GM18502 (cell line): ENCODE measurements at regions not wholly inside any gene's neighbourhood (a gene's known extent, or its start where the extent isn't known, plus 50 kb on each side); places are given as distances from the start of the nearest gene placed in this dataset.
"Not testable (repeated sequence)": the region's sequence is repeated elsewhere in the genome, so short reads cannot be mapped to it uniquely, and the experiment has no call there.

Experiments used
- ATAC-seq: cut with Tn5 transposase; IDR thresholded peaks from one replicate; pipeline ENCODE4 v1.9.1; 2021; ENCODE audit warnings: mild to moderate bottlenecking; ENCODE audit not compliant: unreplicated experiment, poor library complexity

DNA sequence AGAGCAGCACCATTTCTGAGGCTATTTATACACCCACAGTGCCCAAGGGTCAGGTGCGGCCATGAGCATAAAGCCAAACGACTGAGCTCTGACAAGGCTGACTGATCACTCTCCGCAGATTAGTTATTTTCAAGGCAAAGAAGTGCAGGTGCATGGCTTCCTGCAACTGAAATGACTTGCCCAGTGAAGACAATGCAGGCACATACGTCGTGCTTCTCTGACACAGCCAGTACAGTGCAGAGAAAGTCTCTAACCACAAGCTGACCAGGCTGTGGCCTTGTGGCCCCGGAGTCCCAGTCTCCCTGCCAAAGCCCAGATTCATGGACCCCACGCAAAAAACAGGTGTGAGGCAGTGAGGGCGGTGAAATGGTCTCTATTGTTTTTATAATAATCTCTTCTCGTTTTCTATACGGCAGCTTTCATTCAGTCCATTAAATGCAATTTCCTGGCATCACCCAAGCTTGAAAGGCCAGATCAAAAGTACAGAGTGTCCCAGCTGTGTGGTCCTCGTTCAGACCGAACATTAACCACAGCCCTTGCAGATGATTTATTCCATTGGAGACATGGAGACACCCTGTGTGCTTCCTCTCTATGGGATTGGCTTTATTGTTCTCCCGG is 447.0 kb upstream of the ID2 start:
- ATAC-seq, result peak; percentile 89

DNA sequence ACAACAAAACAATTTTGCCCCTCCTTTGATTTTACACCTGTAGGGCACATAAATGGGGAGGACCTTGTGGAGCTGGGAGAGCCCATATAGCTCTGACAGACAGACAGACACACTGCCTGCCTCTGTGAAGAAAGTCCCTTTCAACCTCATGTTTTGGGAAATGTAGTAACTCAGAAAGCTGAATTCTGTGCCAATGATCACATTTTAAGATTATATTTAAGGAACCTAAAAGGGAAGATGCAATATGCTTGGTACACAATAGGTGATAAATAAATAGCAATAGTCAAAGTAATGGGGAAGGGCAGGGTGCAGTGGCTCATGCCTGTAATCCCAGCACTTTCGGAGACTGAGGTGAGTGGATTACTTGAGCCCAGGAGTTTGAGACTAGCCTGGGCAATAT is 446.4 kb upstream of the ID2 start:
- no peak for ATAC-seq

DNA sequence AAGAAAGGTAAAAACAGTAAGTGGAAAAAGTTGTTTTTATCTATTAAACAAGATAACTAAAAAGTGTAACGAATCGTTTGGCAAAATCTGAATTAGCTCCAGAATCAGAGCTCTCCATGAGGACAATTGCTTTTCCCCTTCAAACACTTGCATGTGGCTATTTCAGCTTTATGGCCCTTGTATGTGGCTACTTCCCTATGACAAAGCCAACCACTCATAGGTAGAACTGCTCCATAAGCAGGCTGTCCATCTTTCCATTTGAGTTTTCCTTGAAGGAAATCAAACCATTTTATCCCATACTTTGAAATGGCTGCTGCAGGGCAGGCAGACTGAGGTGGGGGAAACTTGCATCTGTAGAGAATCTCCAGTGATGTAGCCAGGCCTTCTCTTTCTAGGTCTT is 445.5 kb upstream of the ID2 start:
- no peak for ATAC-seq

DNA sequence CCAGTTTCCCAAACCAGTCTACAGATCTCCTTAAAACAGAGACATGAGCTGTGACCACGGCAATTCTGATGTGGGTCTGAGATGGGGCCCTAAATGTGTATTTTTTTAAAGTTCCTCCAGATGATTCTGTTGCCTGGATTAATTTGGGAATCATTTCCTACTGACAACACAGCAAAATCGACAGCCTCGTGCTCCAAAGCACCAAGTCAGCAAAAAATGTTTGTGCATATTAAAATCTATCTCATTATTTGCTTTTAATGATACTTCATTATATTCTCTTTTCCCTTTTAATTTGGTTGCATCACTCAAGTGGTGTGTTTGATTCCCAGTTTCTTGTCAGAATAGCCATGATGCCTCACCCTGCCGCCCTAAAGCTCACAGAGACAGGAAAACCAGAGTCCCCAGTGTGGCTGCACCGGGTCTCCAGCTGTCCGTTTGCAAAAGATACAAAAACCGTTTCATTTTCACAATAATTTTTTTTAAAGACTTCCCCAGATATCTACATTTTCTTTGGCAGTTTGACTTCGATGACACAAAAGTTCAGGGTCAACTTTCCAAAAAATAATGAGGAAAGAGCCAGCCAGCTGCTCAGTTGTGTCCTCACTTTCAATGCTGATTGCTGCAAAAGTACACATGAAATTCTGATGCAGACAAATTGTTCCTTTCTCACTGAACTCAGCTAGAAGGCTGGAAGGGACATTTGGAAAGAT is 443.2 kb upstream of the ID2 start:
- ATAC-seq, result no peak

DNA sequence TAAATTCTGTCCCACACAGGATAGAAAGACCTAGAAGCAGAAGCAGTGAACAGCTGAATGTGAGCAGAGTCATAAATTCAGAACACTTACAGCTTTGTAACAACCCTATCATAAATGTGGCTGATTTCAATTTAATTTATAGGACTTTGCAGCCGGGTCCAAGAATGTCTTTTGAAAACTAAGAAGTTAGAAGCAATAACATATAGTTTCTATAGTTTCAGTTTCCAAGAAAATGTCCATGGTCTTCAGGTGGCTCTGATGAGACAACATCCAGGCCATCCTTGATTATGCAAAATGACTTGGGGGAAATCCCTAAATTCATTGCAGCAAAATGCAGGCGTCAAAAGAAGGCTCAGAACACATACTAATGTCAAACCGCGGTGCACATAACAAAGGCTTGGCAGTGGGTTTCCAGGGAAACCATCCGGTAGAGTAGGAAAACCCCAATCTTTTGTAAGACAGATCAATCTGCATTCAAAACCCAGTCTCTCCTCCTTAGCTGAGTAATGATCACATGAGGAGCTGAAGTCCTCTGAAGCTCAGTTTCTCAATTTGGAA is 442.2 kb upstream of the ID2 start:
- no peak for ATAC-seq

DNA sequence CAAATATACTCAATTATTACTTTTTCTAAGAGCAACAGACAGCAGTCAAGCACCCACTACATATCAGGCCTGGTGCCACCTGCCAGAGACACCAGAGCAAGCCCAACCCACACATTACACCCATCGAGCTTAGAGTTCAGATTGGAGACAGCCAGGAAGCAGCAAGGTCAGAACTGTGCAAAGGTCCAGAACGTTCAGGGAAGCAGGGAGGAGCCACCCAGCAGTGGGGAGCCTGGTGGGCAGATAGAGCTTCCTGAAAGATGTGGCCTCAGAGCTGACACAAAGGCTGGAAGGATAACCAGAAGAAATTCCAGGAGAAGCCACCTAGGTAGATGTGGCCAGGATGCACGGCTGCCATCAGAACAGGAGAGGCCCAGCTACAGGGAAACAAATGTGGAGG is 440.5 kb upstream of the ID2 start:
- no peak for ATAC-seq

DNA sequence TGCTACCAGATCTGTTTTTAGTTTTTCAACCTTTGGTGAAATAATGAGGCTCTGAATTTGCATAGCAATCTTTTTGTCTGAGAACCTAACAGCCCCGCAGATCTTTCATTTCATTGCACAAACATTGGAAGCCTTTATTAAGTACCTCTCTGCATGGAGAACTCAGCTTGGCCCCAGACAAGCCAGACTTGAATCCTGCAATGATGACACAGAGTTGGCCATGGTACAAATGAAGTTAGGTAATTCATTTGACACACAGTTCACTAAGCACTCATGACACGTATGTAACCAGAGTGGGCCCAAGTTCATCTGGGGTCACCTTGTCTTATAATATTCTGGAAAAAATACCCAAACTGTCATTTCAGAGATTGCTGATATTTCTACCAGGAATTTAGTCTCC is 439.1 kb upstream of the ID2 start:
- ATAC-seq, result no peak

DNA sequence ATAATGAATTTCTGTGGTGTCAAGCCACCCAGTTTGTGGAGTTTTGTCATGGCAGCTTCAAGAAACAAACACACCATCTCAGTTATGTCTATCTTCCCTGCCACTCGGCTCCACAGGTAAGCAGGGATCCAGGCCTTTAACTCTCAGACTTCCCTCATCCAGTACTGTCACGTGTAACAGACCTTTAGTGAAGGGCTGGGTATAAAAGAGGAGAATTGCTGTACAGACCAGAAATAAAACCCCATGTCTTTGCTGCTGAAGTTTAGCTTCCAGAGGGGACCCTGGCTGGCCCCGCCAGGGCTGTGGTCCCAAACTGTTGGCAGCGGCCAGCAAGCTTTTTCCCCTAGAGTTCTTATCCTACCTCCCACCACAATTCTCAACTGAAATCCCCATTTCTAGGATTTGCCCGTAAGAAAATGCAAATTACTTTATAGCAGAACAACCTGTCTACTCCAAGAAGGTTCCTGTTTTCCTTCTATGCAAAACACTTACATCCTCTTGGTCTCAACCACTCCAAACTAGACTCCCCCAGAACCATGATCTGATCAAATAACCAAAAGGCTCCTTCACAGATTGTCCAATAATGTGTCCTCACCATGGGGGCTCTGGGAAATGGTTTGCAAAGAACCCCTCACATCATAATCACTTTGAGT is 438.0 kb upstream of the ID2 start:
- ATAC-seq, result no peak

DNA sequence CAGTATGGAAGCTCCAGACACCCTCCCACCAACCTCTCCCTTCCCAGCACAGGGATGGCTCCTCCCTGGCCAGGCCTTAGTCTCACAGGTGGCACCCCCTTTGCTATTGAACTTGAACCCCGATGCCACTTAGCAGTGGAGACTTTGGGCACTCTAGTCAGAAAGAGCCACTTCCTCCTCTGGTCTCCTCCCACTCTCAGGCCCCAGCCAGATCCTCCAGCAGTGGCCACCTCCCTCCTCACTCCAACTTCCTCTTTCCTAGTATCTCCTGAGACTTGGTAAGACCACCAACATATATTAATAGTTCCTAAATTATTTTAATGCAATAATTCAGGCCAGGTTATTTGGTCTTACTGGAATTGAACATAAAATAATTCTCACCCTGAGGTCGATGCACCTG is 437.2 kb upstream of the ID2 start:
- no peak for ATAC-seq

DNA sequence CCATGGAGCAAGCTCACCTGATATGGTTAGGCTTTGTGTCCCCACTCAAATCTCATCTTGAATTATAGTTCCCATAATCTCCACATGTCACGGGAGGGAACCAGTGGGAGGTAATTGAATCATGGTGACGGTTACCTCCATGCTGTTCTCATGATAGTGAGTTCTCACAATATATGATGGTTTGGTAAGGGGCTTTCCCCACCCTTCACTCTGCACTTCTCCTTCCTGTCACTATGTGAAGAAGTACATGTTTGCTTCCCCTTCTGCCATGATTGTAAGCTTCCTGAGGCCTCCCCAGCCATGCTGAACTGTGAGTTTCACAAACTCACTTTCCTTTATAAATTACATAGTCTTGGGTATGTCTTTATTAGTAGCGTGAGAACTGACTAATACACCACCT is 435.7 kb upstream of the ID2 start:
- no peak for ATAC-seq

DNA sequence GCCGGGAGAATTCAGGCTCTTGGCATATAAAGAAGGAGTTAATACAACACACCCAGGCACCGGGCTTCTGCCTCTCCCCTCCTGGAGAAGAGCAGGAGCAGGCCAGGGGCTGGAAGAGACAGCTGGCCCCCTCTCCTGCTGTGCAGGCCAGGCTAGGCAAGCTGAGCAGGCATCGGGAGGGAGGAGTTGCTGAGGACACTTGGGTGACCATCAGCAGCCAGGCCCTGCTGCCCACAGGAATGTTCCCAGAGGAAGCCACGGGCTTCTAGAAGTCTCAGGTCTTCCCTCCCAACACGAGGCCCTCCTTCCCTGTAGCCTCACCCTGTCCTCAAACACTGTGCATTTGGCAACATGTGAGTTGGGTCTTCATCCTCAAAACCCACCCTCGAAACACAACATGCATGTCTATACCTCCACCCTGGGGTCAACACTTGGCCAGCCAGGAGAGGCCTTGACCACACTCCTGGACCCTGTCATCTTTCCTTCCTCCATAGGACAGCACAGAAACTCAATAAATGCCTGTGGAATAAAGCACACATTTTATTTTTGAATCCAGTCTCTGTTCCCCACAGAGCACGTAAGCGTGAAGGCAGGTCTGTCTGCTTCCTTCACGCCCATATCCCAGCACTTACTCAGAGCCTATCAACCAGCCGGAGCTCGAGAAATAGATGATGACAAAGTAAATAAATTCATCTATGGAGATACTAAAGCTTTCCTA is 433.8 kb upstream of the ID2 start:
- no peak for ATAC-seq

DNA sequence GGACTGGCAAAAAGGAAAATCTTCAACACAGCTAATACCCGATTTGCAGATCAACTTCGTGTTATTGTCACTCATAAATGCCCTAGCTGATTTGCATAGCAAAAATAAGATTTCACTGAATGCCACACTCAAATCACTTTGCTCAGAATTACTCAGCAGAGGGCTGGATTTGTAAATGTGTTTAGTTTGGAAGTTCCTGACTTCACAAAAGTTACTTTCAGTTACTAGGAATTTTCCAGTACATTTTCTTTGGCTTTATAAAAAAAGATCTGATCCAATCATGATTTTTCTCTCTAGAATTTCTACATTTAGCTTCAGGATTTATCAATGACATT is 433.3 kb upstream of the ID2 start:
- ATAC-seq, result no peak

DNA sequence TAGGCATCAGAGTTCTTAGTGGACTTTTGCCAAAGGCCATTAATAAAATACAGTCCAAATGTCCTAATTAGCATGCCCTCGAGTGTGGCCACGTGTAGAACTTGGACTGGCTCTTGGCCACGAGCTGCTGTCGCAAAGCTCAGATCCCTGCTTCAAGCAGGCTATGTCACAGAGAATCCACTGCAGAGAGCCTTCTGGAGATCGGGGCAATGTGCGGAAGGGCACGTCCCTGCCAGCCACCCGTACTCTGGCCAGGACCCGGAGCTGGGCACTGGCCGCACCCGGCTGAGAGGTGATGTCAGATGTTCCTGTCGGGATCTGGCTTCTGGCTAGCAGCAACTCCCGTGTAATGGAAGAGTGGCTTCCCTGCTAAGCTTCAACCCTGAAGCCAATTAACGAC is 432.7 kb upstream of the ID2 start:
- no peak for ATAC-seq

DNA sequence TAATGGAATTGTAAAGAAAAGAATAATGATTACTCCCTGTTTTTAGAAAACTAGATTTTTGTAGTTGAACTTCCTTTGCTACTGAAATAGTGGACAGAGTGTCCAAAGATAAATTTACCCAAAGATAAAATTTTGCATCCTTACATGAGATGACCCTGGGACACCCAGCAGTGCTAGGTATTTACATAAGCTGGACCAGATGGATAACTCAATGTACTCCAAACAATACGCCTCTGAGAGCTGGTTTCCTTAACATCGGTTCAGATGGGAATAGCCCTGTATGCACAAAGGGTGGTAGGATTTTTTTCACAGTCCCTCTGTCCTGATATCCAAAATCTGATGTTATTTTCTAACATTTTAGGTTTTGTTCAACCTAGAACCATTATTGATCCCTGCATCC is 432.1 kb upstream of the ID2 start:
- no peak for ATAC-seq

DNA sequence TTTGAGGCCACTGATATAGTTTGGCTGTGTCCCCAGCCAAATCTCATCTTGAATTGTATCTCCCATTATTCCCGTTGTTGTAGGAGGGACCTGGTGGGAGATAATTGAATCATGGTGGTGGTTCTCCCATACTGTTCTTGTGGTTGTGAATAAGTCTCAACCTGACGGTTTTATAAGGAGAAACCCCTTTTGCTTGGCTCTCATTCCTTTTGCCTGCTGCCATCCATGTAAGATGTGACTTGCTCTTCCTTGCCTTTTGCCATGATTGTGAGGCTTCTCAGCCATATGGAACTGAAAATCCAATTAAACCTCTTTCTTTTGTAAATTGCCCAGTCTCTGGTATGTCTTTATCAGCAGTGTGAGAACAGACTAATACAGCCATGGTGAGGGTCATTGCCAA is 431.6 kb upstream of the ID2 start:
- ATAC-seq, result not testable (repeated sequence)

DNA sequence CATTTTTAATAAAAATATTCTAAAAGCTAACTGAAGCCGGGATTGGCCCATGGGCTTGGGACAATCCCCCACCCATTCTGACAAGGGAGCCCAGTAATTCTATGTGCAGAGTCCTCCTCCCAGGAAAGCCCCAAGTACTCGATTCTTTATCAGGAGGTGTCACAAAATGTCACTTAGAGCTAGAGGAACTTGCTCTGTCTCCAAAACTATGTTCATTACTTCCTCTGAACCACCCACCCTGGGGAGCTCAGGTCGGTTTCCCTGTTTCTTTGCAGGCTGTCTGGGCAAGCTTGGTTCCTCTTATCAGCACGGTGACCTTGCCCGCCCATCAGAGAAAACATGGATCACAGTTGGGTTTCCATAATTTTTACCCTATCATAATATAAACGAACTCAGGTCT is 430.6 kb upstream of the ID2 start:
- ATAC-seq, result no peak

DNA sequence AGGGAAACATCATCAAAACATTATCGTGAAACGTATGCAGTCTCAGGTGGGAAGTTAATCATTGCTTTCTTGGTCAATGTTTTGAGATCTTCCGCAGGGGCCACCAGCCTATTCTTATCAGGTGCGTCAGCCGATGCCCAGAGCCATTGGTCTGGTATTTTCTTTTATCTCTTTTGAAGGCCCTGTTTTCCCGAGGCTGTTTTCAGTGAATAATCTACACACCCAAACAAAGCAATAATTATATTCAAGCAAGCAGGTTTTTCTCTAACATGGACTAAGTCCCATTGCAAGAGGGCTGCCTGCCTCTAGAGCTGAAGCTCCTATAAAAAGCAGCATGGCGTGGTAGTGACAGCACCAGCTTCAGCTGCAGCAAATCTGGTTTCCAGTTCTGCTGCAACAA is 430.0 kb upstream of the ID2 start:
- no peak for ATAC-seq

DNA sequence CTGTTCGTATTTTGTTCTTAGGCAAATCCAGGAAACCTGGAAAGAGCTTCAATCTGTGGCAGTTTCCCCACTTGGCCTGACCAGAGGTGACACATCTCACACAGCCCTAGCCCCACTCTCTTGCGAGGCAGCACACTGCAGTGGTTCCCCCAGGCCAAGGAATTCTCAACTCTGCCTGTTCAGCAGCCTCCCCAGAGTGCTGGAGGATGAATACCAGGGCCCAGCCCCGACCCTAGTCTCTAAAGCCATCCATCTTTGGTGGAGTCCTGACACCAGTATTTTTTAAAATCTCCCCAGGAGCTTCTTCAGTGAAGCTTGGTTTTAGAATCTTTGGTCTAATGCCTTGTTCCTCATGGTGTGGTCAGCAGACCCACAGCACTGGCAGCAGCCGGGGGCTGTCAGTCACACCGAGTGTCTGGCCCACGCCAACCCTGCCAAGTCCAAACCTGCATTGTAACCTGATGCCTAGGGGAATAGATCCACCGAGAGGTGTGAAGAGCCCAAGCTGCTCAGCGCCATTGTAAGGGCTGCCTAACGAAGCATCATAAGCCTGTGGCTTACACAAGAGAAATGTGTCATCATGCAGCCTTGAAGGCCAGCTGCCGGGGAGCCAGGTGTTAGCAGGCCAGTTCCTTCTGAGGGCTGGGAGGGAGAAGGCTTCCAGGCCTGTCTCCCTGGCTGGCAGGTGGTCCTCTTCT is 428.7 kb upstream of the ID2 start:
- peak; percentile 82 for ATAC-seq

DNA sequence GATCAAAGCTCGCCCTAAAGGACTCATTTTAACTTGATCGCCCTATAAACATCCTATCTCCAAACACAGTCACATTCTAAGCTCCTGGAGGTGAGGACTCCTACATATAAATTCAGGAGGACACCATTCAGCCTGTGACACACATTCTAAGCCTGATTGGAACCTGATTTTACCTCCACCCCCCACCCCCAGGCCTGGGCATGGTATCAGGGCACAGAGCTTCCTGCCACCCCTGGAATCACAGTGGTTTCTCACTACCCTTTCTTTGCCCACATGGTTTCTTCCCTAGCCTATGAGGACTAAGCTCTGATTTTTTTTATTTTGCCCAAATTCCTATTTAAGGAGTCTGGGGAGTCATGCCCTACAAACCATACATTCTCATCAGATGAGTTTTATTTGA is 428.1 kb upstream of the ID2 start:
- ATAC-seq, result no peak

DNA sequence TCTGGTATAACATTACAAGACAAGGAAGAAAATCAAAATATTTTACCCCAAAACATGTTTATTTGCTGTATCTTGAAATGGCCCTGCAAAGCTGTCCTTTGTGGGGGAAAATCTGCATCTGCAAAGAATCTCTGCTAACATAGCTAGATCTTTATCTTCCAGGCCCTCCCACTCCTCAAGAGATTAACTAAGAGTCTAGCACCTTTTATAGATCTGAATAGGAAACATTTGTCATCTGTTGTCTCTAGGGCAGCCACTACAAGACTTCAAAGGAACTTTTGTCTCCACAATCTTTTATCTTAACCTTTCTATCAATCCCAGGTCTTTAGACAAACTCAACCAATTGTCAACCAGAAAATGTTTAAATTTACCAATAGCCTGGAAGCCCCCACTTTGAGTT is 427.6 kb upstream of the ID2 start:
- ATAC-seq, result not testable (repeated sequence)
